WTC11 (cell line): ENCODE measurements at regions not wholly inside any gene's neighbourhood (a gene's known extent, or its start where the extent isn't known, plus 50 kb on each side); places are given as distances from the start of the nearest gene placed in this dataset.

Experiments
- CTCF ChIP-seq: fragments of 200-600 bp; IDR thresholded peaks from 2 replicates; pipeline ENCODE4 v1.8.0; 2022; ENCODE audit warnings: antibody characterized with exemption
- IRF2 ChIP-seq: sonication (generic); formaldehyde crosslinking; IDR thresholded peaks from 2 replicates; pipeline ENCODE4 v1.8.0; 2022; ENCODE audit warnings: low read depth, missing genetic modification reagents, borderline replicate concordance

DNA sequence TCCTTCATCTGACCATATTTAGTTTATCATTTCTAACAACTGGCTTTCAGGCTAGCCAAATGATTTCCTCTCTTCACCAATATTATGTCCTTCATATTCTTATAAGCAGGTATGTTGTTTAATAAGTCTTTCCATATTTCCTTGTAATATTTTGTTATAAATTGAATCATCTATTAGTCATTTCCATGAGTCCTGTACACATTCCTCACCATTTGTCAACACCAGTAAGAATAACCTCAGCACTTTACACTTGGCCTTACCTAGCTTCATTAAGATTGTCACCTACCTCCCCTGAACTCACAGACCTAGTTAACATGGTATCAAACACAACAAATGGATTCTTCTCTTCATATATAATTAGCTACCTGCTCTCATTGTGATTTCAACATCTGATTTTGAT is 282.3 kb downstream of the SEMA3D start:
- no peak for TF ChIP-seq CTCF
- TF ChIP-seq IRF2 (CRISPR knock-in tag), result no peak
